GM23338 (cell line): ENCODE measurements at regions not wholly inside any gene's neighbourhood (a gene's known extent, or its start where the extent isn't known, plus 50 kb on each side); places are given as distances from the start of the nearest gene placed in this dataset.

ENCODE experiments used
- ATAC-seq: fragments of 200-7000 bp; cut with Tn5 transposase; 3 replicates; pipeline ENCODE4 v1.9.1; 2020
- DNase-seq: peaks from one replicate; pipeline ENCODE4 v3.0.0-alpha.2; 2015; ENCODE audit warnings: low spot score
- H2AFZ ChIP-seq: fragments of 200-600 bp; sonication (generic); 2 replicates; pipeline ENCODE4 v1.8.0; 2016; ENCODE audit warnings: antibody characterized with exemption, mild to moderate bottlenecking, moderate library complexity
- H3F3A ChIP-seq: fragments of 200-600 bp; sonication (generic); replicated peaks from 2 replicates; pipeline ENCODE4 v1.8.0; 2017; ENCODE audit warnings: antibody characterized with exemption, mixed run types, low read depth
- H3K27ac ChIP-seq: fragments of 200-600 bp; sonication (generic); 2 replicates; pipeline ENCODE4 v1.6.1; 2016; ENCODE audit warnings: low read depth
- H3K27me3 ChIP-seq: fragments of 200-600 bp; sonication (generic); 2 replicates; pipeline ENCODE4 v1.8.0; 2016; ENCODE audit warnings: mild to moderate bottlenecking, mixed run types, moderate library complexity; ENCODE audit not compliant: insufficient read depth
- H3K36me3 ChIP-seq: fragments of 200-600 bp; sonication (generic); 2 replicates; pipeline ENCODE4 v1.8.0; 2016; ENCODE audit warnings: mild to moderate bottlenecking; ENCODE audit not compliant: insufficient read depth
- H3K4me1 ChIP-seq: fragments of 200-600 bp; sonication (generic); 2 replicates; pipeline ENCODE4 v1.8.0; 2016; ENCODE audit warnings: mild to moderate bottlenecking, moderate library complexity; ENCODE audit not compliant: insufficient read depth
- H3K4me2 ChIP-seq: fragments of 200-600 bp; sonication (generic); 2 replicates; pipeline ENCODE4 v1.7.1; 2017; ENCODE audit warnings: mixed run types
- H3K4me3 ChIP-seq: fragments of 200-600 bp; sonication (generic); 2 replicates; pipeline ENCODE4 v1.6.1; 2016; ENCODE audit warnings: mixed run types
- H3K79me2 ChIP-seq: fragments of 200-600 bp; sonication (generic); replicated peaks from 2 replicates; pipeline ENCODE4 v1.8.0; 2017; ENCODE audit warnings: mild to moderate bottlenecking; ENCODE audit not compliant: insufficient read depth
- H3K9me2 ChIP-seq: fragments of 200-600 bp; sonication (generic); 2 replicates; pipeline ENCODE4 v1.8.0; 2017; ENCODE audit not compliant: insufficient read depth
- H4K20me1 ChIP-seq: fragments of 200-600 bp; sonication (generic); replicated peaks from 2 replicates; pipeline ENCODE4 v1.8.0; 2017; ENCODE audit warnings: mild to moderate bottlenecking; ENCODE audit not compliant: insufficient read depth
- H3K27ac Mint-ChIP-seq: 2 replicates; pipeline ENCODE4 v1.8.0; 2020; ENCODE audit warnings: inconsistent platforms, mild to moderate bottlenecking, moderate library complexity, mixed read lengths
- H3K27me3 Mint-ChIP-seq: 3 replicates; pipeline ENCODE4 v1.8.0; 2022; ENCODE audit warnings: low read depth, mild to moderate bottlenecking, moderate library complexity, mixed read lengths, inconsistent platforms; ENCODE audit not compliant: insufficient read depth, poor library complexity
- H3K36me3 Mint-ChIP-seq: 3 replicates; pipeline ENCODE4 v1.8.0; 2021; ENCODE audit warnings: low read depth, mild to moderate bottlenecking, inconsistent platforms, moderate library complexity, mixed read lengths
- H3K4me1 Mint-ChIP-seq: 3 replicates; pipeline ENCODE4 v1.8.0; 2020; ENCODE audit warnings: mild to moderate bottlenecking, inconsistent platforms, mixed read lengths
- H3K4me3 Mint-ChIP-seq: 3 replicates; pipeline ENCODE4 v1.8.0; 2021; ENCODE audit warnings: moderate library complexity, mild to moderate bottlenecking, inconsistent platforms, mixed read lengths
- H3K9me3 Mint-ChIP-seq: 3 replicates; pipeline ENCODE4 v1.8.0; 2020; ENCODE audit warnings: moderate library complexity, mild to moderate bottlenecking, inconsistent platforms, mixed read lengths
- CREB1 ChIP-seq: fragments of 250-450 bp; sonication (Bioruptor Pico); IDR thresholded peaks from 2 replicates; pipeline ENCODE4 v1.5.0; 2020; ENCODE audit warnings: low read depth, mild to moderate bottlenecking, moderate library complexity
- CTCF ChIP-seq, 2 experiments: fragments of 200-600 bp in 1 of 2; sonication (generic) in 1 of 2; conservative IDR thresholded peaks; 2 replicates each; pipeline versions ENCODE4 v1.5.1 to v1.6.1; 2016 to 2017; ENCODE audit warnings: antibody characterized with exemption in 2 of 2, low read depth in 2 of 2, mild to moderate bottlenecking in 2 of 2, moderate library complexity in 1 of 2
- ETS1 ChIP-seq: IDR thresholded peaks from 2 replicates; pipeline ENCODE4 v1.6.1; 2016; ENCODE audit warnings: antibody characterized with exemption
- EZH2phosphoT487 ChIP-seq: fragments of 200-600 bp; sonication (generic); IDR thresholded peaks from one replicate; pipeline ENCODE4 v1.8.1; 2018; ENCODE audit warnings: antibody characterized with exemption; ENCODE audit not compliant: unreplicated experiment
- JUNB ChIP-seq: IDR thresholded peaks from one replicate; pipeline ENCODE4 v1.6.1; 2016; ENCODE audit warnings: antibody characterized with exemption; ENCODE audit not compliant: unreplicated experiment
- NANOG ChIP-seq: IDR thresholded peaks from 2 replicates; pipeline ENCODE4 v1.6.1; 2016; ENCODE audit warnings: antibody characterized with exemption, borderline replicate concordance
- POLR2AphosphoS5 ChIP-seq: IDR thresholded peaks from 2 replicates; pipeline ENCODE4 v1.6.1; 2016; ENCODE audit warnings: antibody characterized with exemption, low read depth
- STAT1 ChIP-seq: IDR thresholded peaks from one replicate; pipeline ENCODE4 v1.6.1; 2016; ENCODE audit warnings: antibody characterized with exemption; ENCODE audit not compliant: unreplicated experiment
- ZNF331 ChIP-seq: fragments of 250-450 bp; sonication (Bioruptor Pico); IDR thresholded peaks from 2 replicates; pipeline ENCODE4 v1.5.0; 2020; ENCODE audit warnings: low read depth, mild to moderate bottlenecking, moderate library complexity
- ZNF462 ChIP-seq: fragments of 250-450 bp; sonication (Bioruptor Pico); IDR thresholded peaks from 2 replicates; pipeline ENCODE4 v1.5.0; 2020; ENCODE audit warnings: mild to moderate bottlenecking, moderate library complexity

GRCh38 chr13:34881494-34881893 lies 60.6 kb upstream of the NBEA start:
- no peaks in the 10 kb centered on the region for H3K36me3 Mint-ChIP-seq
- Histone ChIP-seq H2AFZ (peak overlapping the region; percentile 63; the same call in 1 of the 2 replicates), H3K36me3 (no peaks in the 10 kb centered on the region)

GRCh38 chr13:34883396-34883795 lies 58.7 kb upstream of the NBEA start:
- Histone ChIP-seq H3K79me2 (no peaks in the 10 kb centered on the region), H3K27ac (no peak overlapping the region), H2AFZ (no peak overlapping the region), H3K27me3 (no peaks in the 10 kb centered on the region), H3K4me2 (no peak overlapping the region), H3K9me2 (no peaks in the 10 kb centered on the region; the same call in 1 of the 2 replicates), H3K36me3 (no peaks in the 10 kb centered on the region), H3K4me1 (peaks cover 10% of the 10 kb centered on the region; the same call in 1 of the 2 replicates), H4K20me1 (no peaks in the 10 kb centered on the region), H3F3A (no peaks in the 10 kb centered on the region), H3K4me3 (no peak overlapping the region)
- ATAC-seq (peak; percentile 73), DNase-seq (no peak)
- no peaks in the 10 kb centered on the region for H3K9me3 Mint-ChIP-seq
- no peaks in the 10 kb centered on the region for H3K36me3 Mint-ChIP-seq
- H3K4me1 Mint-ChIP-seq = peaks cover 12% of the 10 kb centered on the region
- H3K4me3 Mint-ChIP-seq = no peak overlapping the region
- H3K27ac Mint-ChIP-seq = no peak overlapping the region
- no peaks in the 10 kb centered on the region for H3K27me3 Mint-ChIP-seq
- TF ChIP-seq STAT1 = no peak
- TF ChIP-seq NANOG = no peak
- TF ChIP-seq POLR2AphosphoS5 = no peak
- no peak for TF ChIP-seq ETS1
- TF ChIP-seq EZH2phosphoT487 = no peak
- no peak for TF ChIP-seq ZNF331 (CRISPR knock-in tag)
- TF ChIP-seq CTCF (conservative IDR thresholded peaks at IDR 0.05; ENCODE audit: low read depth in 2 of 2) = no peak
- no peak for TF ChIP-seq ZNF462 (CRISPR knock-in tag)
- TF ChIP-seq CREB1 (CRISPR knock-in tag) = no peak
- TF ChIP-seq JUNB = no peak

More at GRCh38 chr13:34881494-34881893, 60.6 kb upstream of the NBEA start:
- peaks cover 10% of the 10 kb centered on the region; the same call in 1 of the 2 replicates for H3K4me1 ChIP-seq
- H3K27ac ChIP-seq = no peak overlapping the region
- H3K4me3 ChIP-seq = no peak overlapping the region
- Mint-ChIP-seq H3K9me3 (no peaks in the 10 kb centered on the region), H3K4me3 (no peak overlapping the region), H3K4me1 (peaks cover 12% of the 10 kb centered on the region), H3K27me3 (no peaks in the 10 kb centered on the region), H3K27ac (no peak overlapping the region)
- H3K27me3 ChIP-seq = no peaks in the 10 kb centered on the region
- H3F3A ChIP-seq = no peaks in the 10 kb centered on the region
- no peaks in the 10 kb centered on the region for H3K79me2 ChIP-seq
- TF ChIP-seq STAT1 = no peak
- TF ChIP-seq POLR2AphosphoS5 = no peak
- no peak for TF ChIP-seq ETS1
- H3K4me2 ChIP-seq = no peak overlapping the region
- DNase-seq (no peak), ATAC-seq (no peak)
- no peaks in the 10 kb centered on the region for H4K20me1 ChIP-seq
- H3K9me2 ChIP-seq = no peaks in the 10 kb centered on the region; the same call in 1 of the 2 replicates
